ENCODE measurements at regions not wholly inside any gene's neighbourhood (a gene's known extent, or its start where the extent isn't known, plus 50 kb on each side); places are given as distances from the start of the nearest gene placed in this dataset.
A peak's percentile ranks its signal among the peaks of the same experiment; 100 is the strongest.

GRCh38 chr4:27574743-27575142 is 714.1 kb downstream of the STIM2 start:
- H3K27me3 ChIP-seq = no peaks in the 10 kb centered on the region
- H3K36me3 ChIP-seq = no peaks in the 10 kb centered on the region
- DNase-seq (no peak), ATAC-seq (no peak), FAIRE-seq (no peak)
- H3K27ac ChIP-seq = no peak overlapping the region
- H3K4me3 ChIP-seq = no peak overlapping the region
- intact Hi-C loops (cut with DNase I) = no loop called here
- no peaks in the 10 kb centered on the region for H3K9me3 ChIP-seq
- no peaks in the 10 kb centered on the region for H3K4me1 ChIP-seq
- TF ChIP-seq CTCF (IDR thresholded peaks at IDR 0.05) = no peak
- 61 to 70% methylated on average over 5 of the region's 5 CpGs for WGBS, 2 donors

DNA sequence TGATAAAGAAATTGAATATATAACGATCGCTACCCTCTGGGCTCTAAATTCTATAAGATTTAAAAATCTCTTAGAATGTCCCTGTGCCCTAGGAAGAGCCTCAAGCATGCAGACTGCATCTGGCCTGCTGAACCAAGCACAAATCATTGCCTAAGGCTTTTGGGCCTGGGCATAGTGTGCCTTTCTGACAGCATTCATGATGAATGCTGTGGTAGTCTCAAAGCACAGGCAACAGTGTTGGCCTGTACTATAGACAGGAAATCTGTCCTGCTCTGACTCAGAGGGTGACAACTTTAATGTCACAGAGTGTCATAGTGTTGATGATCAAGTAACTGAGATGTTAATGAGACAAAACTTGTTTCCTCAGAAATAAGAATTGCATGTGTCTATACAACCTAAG is 717.3 kb downstream of the STIM2 start:
- ATAC-seq (no peak), DNase-seq (no peak), FAIRE-seq (no peak)
- Histone ChIP-seq H3K36me3 (no peaks in the 10 kb centered on the region), H3K9me3 (no peaks in the 10 kb centered on the region), H3K4me3 (no peak overlapping the region), H3K4me1 (no peaks in the 10 kb centered on the region), H3K27ac (no peak overlapping the region), H3K27me3 (no peaks in the 10 kb centered on the region)
- intact Hi-C loops (cut with DNase I) = no loop called here
- WGBS, 2 donors = 80 to 83% methylated on average over 2 of the region's 2 CpGs
- no peak for TF ChIP-seq CTCF (IDR thresholded peaks at IDR 0.05)

GRCh38 chr4:27592738-27593137 is 732.1 kb downstream of the STIM2 start:
- intact Hi-C loops (cut with DNase I) = no loop called here

GRCh38 chr4:27594922-27595321 is 734.3 kb downstream of the STIM2 start:
- Histone ChIP-seq H3K9me3 (no peaks in the 10 kb centered on the region), H3K4me1 (no peaks in the 10 kb centered on the region), H3K27ac (no peak overlapping the region), H3K4me3 (no peak overlapping the region), H3K27me3 (peaks cover 0 to 4% (median 0%) of the 10 kb centered on the region in 4 donors), H3K36me3 (no peaks in the 10 kb centered on the region)
- WGBS, 2 donors = 46 to 55% methylated on average over 5 of the region's 5 CpGs
- peak in 2 of 4 donors; percentile 17 to 59 for ATAC-seq
- no peak for FAIRE-seq
- intact Hi-C loops (cut with DNase I) = no loop called here
- TF ChIP-seq CTCF (IDR thresholded peaks at IDR 0.05) = no peak
- no peak for DNase-seq

More at GRCh38 chr4:27592738-27593137, 732.1 kb downstream of the STIM2 start:
- H3K4me3 ChIP-seq = no peak overlapping the region
- no peaks in the 10 kb centered on the region for H3K4me1 ChIP-seq
- FAIRE-seq (no peak), DNase-seq (no peak), ATAC-seq (peak in 1 of 4 donors; percentile 45)
- 51 to 58% methylated on average over 6 of the region's 6 CpGs for WGBS, 2 donors
- no peaks in the 10 kb centered on the region for H3K9me3 ChIP-seq
- no peak overlapping the region for H3K27ac ChIP-seq
- H3K36me3 ChIP-seq = no peaks in the 10 kb centered on the region
- TF ChIP-seq CTCF (IDR thresholded peaks at IDR 0.05) = no peak
- H3K27me3 ChIP-seq = peaks cover 0 to 4% (median 0%) of the 10 kb centered on the region in 4 donors

GRCh38 chr4:27595571-27596360 is 735.1 kb downstream of the STIM2 start:
- no peaks in the 10 kb centered on the region for H3K36me3 ChIP-seq
- TF ChIP-seq CTCF (IDR thresholded peaks at IDR 0.05) = no peak
- H3K4me1 ChIP-seq = no peaks in the 10 kb centered on the region
- no peaks in the 10 kb centered on the region for H3K9me3 ChIP-seq
- DNase-seq = no peak
- 39 to 42% methylated on average over 10 of the region's 10 CpGs for WGBS, 2 donors
- no peak overlapping the region for H3K4me3 ChIP-seq
- no peak for ATAC-seq
- FAIRE-seq = no peak
- intact Hi-C loops (cut with DNase I) = no loop called here
- no peaks in the 10 kb centered on the region for H3K27me3 ChIP-seq
- no peak overlapping the region for H3K27ac ChIP-seq
